DOHH2 (cell line): ENCODE measurements at regions not wholly inside any gene's neighbourhood (a gene's known extent, or its start where the extent isn't known, plus 50 kb on each side); places are given as distances from the start of the nearest gene placed in this dataset.
"Not testable (repeated sequence)": the region's sequence is repeated elsewhere in the genome, so short reads cannot be mapped to it uniquely, and the experiment has no call there.

Experiments used
- H3F3A ChIP-seq: fragments of 200-600 bp; sonication (generic), shearing (Covaris generic); 2 replicates; pipeline ENCODE4 v1.6.0; 2016; ENCODE audit warnings: antibody characterized with exemption, mild to moderate bottlenecking; ENCODE audit not compliant: control insufficient read depth, insufficient read depth
- H3K27ac ChIP-seq: fragments of 200-600 bp; sonication (generic); 2 replicates; pipeline ENCODE4 v1.5.1; 2014; ENCODE audit warnings: low read depth, mild to moderate bottlenecking, low read length, moderate library complexity
- H3K27me3 ChIP-seq: fragments of 200-600 bp; sonication (generic); 2 replicates; pipeline ENCODE4 v1.6.1; 2014; ENCODE audit warnings: mild to moderate bottlenecking, low read length, mixed read lengths; ENCODE audit not compliant: control insufficient read depth
- H3K36me3 ChIP-seq: fragments of 200-600 bp; sonication (generic); 2 replicates; pipeline ENCODE4 v1.6.1; 2014; ENCODE audit warnings: mild to moderate bottlenecking, low read length, moderate library complexity, mixed read lengths; ENCODE audit not compliant: control insufficient read depth
- H3K4me1 ChIP-seq: fragments of 200-600 bp; sonication (generic); 2 replicates; pipeline ENCODE4 v1.6.1; 2014; ENCODE audit warnings: mild to moderate bottlenecking, low read length, mixed read lengths; ENCODE audit not compliant: control insufficient read depth
- H3K4me2 ChIP-seq: fragments of 200-600 bp; sonication (generic); 2 replicates; pipeline ENCODE4 v1.6.0; 2014; ENCODE audit warnings: mild to moderate bottlenecking, low read length, moderate library complexity
- H3K4me3 ChIP-seq: fragments of 200-600 bp; sonication (generic); 2 replicates; pipeline ENCODE4 v1.5.1; 2014; ENCODE audit warnings: mild to moderate bottlenecking, low read length, mixed read lengths
- H3K79me2 ChIP-seq: fragments of 200-600 bp; sonication (generic); 2 replicates; pipeline ENCODE4 v1.6.1; 2014; ENCODE audit warnings: mild to moderate bottlenecking, low read length, mixed read lengths; ENCODE audit not compliant: control insufficient read depth
- H3K9me2 ChIP-seq: fragments of 200-600 bp; sonication (generic); replicated peaks from 2 replicates; pipeline ENCODE4 v1.6.1; 2014; ENCODE audit warnings: mild to moderate bottlenecking, low read length, mixed read lengths; ENCODE audit not compliant: control insufficient read depth
- H3K9me3 ChIP-seq: fragments of 200-600 bp; sonication (generic); 2 replicates; pipeline ENCODE4 v1.6.1; 2014; ENCODE audit warnings: antibody characterized with exemption, low read length, mixed read lengths; ENCODE audit not compliant: control insufficient read depth, insufficient read depth
- H4K20me1 ChIP-seq: fragments of 200-600 bp; sonication (generic); 2 replicates; pipeline ENCODE4 v1.6.0; 2014; ENCODE audit warnings: low read depth, mild to moderate bottlenecking, antibody characterized with exemption, low read length, moderate library complexity; ENCODE audit not compliant: control insufficient read depth, insufficient read depth
- CTCF ChIP-seq: fragments of 200-600 bp; sonication (generic); IDR thresholded peaks from one replicate; pipeline ENCODE4 v1.5.1; 2014; ENCODE audit warnings: antibody characterized with exemption, mild to moderate bottlenecking, low read depth, low read length; ENCODE audit not compliant: poor library complexity, severe bottlenecking
- EZH2phosphoT487 ChIP-seq: fragments of 200-600 bp; sonication (generic); IDR thresholded peaks from 2 replicates; pipeline ENCODE4 v1.6.1; 2017; ENCODE audit warnings: borderline replicate concordance, mild to moderate bottlenecking, antibody characterized with exemption, low read length, moderate library complexity, mixed read lengths

GRCh38 chr4:92241094-92241493 is 62.7 kb upstream of the GRID2 start:
- H3K27ac ChIP-seq: no peak overlapping the region
- no peaks in the 10 kb centered on the region for H3F3A ChIP-seq
- H3K4me1 ChIP-seq: no peaks in the 10 kb centered on the region
- TF ChIP-seq CTCF (no peak), EZH2phosphoT487 (no peak)
- H3K79me2 ChIP-seq: no peaks in the 10 kb centered on the region
- H3K27me3 ChIP-seq: no peaks in the 10 kb centered on the region
- H3K4me2 ChIP-seq: no peak overlapping the region
- H4K20me1 ChIP-seq: no peaks in the 10 kb centered on the region
- H3K36me3 ChIP-seq: no peaks in the 10 kb centered on the region
- no peak overlapping the region for H3K4me3 ChIP-seq
- H3K9me2 ChIP-seq: no peaks in the 10 kb centered on the region
- H3K9me3 ChIP-seq: no peaks in the 10 kb centered on the region

- Histone ChIP-seq H3K9me2 (no peaks in the 10 kb centered on the region), H3K27ac (no peak overlapping the region), H3K79me2 (no peaks in the 10 kb centered on the region), H3K9me3 (no peaks in the 10 kb centered on the region), H4K20me1 (no peaks in the 10 kb centered on the region), H3K4me3 (no peak overlapping the region), H3F3A (no peaks in the 10 kb centered on the region), H3K4me1 (no peaks in the 10 kb centered on the region), H3K36me3 (no peaks in the 10 kb centered on the region), H3K4me2 (no peak overlapping the region), H3K27me3 (no peaks in the 10 kb centered on the region)
- no peak for TF ChIP-seq EZH2phosphoT487
- TF ChIP-seq CTCF: no peak
Observed at GRCh38 chr4:92246384-92246783, 57.4 kb upstream of the GRID2 start.

DNA sequence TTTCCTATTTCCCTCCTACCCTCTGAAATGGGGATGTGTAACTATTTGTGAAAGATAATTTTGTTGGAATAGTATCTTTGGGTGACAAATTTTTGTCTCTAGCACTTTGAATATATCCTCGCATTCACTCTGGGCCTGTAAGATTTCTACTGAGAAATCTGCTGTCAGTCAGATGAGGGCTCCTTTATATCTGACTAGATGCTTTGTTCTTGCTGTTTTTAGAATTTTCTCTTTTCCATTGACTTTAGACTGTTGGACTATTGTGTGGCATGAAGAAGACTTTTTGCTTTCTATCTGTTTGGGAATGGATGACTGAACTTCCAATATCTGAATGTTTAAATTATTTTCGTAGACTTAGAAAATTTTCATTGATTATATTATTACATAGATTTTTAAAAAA is 54.2 kb upstream of the GRID2 start:
- Histone ChIP-seq H3K27ac (no peak overlapping the region), H4K20me1 (no peaks in the 10 kb centered on the region), H3K79me2 (no peaks in the 10 kb centered on the region), H3F3A (no peaks in the 10 kb centered on the region), H3K36me3 (no peaks in the 10 kb centered on the region), H3K4me3 (no peak overlapping the region), H3K9me3 (peaks cover 5% of the 10 kb centered on the region; the same call in 1 of the 2 replicates), H3K27me3 (no peaks in the 10 kb centered on the region), H3K4me2 (no peak overlapping the region), H3K4me1 (no peaks in the 10 kb centered on the region), H3K9me2 (no peaks in the 10 kb centered on the region)
- TF ChIP-seq CTCF: no peak
- no peak for TF ChIP-seq EZH2phosphoT487

GRCh38 chr4:92251711-92252110 is 52.1 kb upstream of the GRID2 start:
- Histone ChIP-seq H3K9me2 (no peaks in the 10 kb centered on the region), H3K27me3 (no peaks in the 10 kb centered on the region), H4K20me1 (no peaks in the 10 kb centered on the region), H3K4me1 (no peaks in the 10 kb centered on the region), H3F3A (no peaks in the 10 kb centered on the region), H3K4me3 (no peak overlapping the region), H3K27ac (no peak overlapping the region), H3K4me2 (no peak overlapping the region), H3K36me3 (no peaks in the 10 kb centered on the region), H3K79me2 (no peaks in the 10 kb centered on the region), H3K9me3 (peaks cover 5% of the 10 kb centered on the region; the same call in 1 of the 2 replicates)
- TF ChIP-seq CTCF (no peak), EZH2phosphoT487 (no peak)

DNA sequence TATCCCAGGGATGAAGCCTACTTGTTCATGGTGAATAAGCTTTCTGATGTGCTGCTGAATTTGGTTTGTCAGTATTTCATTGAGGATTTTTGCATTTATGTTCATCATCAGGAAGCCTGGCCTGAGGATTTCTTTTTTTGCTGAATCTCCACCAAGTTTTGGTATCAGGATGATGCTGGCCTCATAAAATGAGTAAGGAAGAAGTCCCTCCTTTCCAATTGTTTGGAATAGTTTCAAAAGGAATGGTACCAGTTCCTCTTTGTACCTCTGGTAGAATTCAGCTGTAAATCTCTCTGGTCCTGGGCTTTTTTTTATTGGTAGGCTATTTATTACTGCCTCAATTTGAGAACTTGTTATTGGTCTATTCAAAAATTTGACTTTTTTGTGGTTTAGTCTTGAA is 51.4 kb upstream of the GRID2 start:
- not testable (repeated sequence) for H3K27ac ChIP-seq, H3K79me2 ChIP-seq, H3K4me2 ChIP-seq, H3K4me3 ChIP-seq, H3K9me3 ChIP-seq, H3K4me1 ChIP-seq, H3K27me3 ChIP-seq, H3F3A ChIP-seq, H3K36me3 ChIP-seq, H3K9me2 ChIP-seq, H4K20me1 ChIP-seq
